K562 (cell line): ENCODE measurements at regions not wholly inside any gene's neighbourhood (a gene's known extent, or its start where the extent isn't known, plus 50 kb on each side); places are given as distances from the start of the nearest gene placed in this dataset.
A peak's percentile ranks its signal among the peaks of the same experiment; 100 is the strongest.

Experiments used
- BACH1 ChIP-seq: fragments of 200-800 bp; sonication (Bioruptor generic); IDR thresholded peaks from 2 replicates; pipeline ENCODE4 v1.6.1; 2016; ENCODE audit warnings: missing genetic modification characterization, missing compliant biosample characterization
- CBX3 ChIP-seq, 2 experiments: IDR thresholded peaks; 1 replicate in 1 of 2; 2 replicates in 1 of 2; pipeline ENCODE4 v1.6.1; 2012; ENCODE audit warnings: inconsistent platforms in 2 of 2, low read length in 2 of 2, borderline replicate concordance in 1 of 2, control low read depth in 1 of 2
- GABPB1 ChIP-seq: sonication (generic); formaldehyde crosslinking; IDR thresholded peaks from 2 replicates; pipeline ENCODE4 v1.8.0; 2022; ENCODE audit warnings: mild to moderate bottlenecking, missing genetic modification reagents
- GATAD2B ChIP-seq: fragments of 450-650 bp; IDR thresholded peaks from 2 replicates; pipeline ENCODE4 v1.6.1; 2017; ENCODE audit warnings: mild to moderate bottlenecking, borderline replicate concordance
- LARP7 ChIP-seq: fragments of 450-650 bp; IDR thresholded peaks from 2 replicates; pipeline ENCODE4 v1.6.1; 2016
- MEF2A ChIP-seq: IDR thresholded peaks from 2 replicates; pipeline ENCODE4 v1.6.1; 2011; ENCODE audit warnings: low read depth, mild to moderate bottlenecking, low read length, moderate library complexity; ENCODE audit not compliant: control insufficient read depth
- MTA1 ChIP-seq: fragments of 450-650 bp; IDR thresholded peaks from 2 replicates; pipeline ENCODE4 v1.6.1; 2017; ENCODE audit warnings: borderline replicate concordance
- POLR2AphosphoS2 ChIP-seq: IDR thresholded peaks from 2 replicates; pipeline ENCODE4 v1.6.1; 2012; ENCODE audit warnings: low read length, improper control_type of control experiment
- POLR2B ChIP-seq: fragments of 450-650 bp; IDR thresholded peaks from 2 replicates; pipeline ENCODE4 v1.6.1; 2018; ENCODE audit warnings: low read depth; ENCODE audit not compliant: partially characterized antibody
- PYGO2 ChIP-seq: fragments of 450-650 bp; IDR thresholded peaks from 2 replicates; pipeline ENCODE4 v1.6.1; 2016; ENCODE audit warnings: mild to moderate bottlenecking, missing genetic modification characterization, moderate library complexity, missing compliant biosample characterization
- SRSF1 ChIP-seq: fragments of 200-400 bp; formaldehyde crosslinking; IDR thresholded peaks from 2 replicates; pipeline ENCODE4 v1.6.1; 2017; ENCODE audit warnings: mild to moderate bottlenecking, low read depth, low read length, moderate library complexity
- ZFPM2 ChIP-seq: fragments of 250-450 bp; sonication (Bioruptor Pico); IDR thresholded peaks from 2 replicates; pipeline ENCODE4 v1.5.1; 2022; ENCODE audit warnings: mild to moderate bottlenecking
- ZNF124 ChIP-seq: sonication (generic); formaldehyde crosslinking; IDR thresholded peaks from 2 replicates; pipeline ENCODE4 v1.8.1; 2022; ENCODE audit warnings: missing genetic modification reagents
- ZNF445 ChIP-seq: fragments of 250-450 bp; sonication (Bioruptor Pico); IDR thresholded peaks from 2 replicates; pipeline ENCODE4 v1.4.0; 2020; ENCODE audit warnings: low read depth, mild to moderate bottlenecking, moderate library complexity
- TF ChIP-seq, protein P1 (sequence below), 2 experiments: fragments of 450-650 bp; IDR thresholded peaks; 2 replicates each; pipeline ENCODE4 v1.6.1; 2018; ENCODE audit warnings: mild to moderate bottlenecking in 2 of 2, low read depth in 1 of 2; ENCODE audit not compliant: partially characterized antibody in 2 of 2
- TF ChIP-seq, protein P2 (sequence below): fragments of 250-450 bp; sonication (Bioruptor Pico); IDR thresholded peaks from 2 replicates; pipeline ENCODE4 v1.9.0; 2021; ENCODE audit warnings: mild to moderate bottlenecking, inconsistent platforms
- TF ChIP-seq, protein P3 (sequence below): IDR thresholded peaks from 3 replicates; pipeline ENCODE4 v1.6.1; 2011; ENCODE audit warnings: borderline replicate concordance, mild to moderate bottlenecking, moderate library complexity; ENCODE audit not compliant: insufficient read length; ENCODE audit errors: extremely low read depth
- TF ChIP-seq, protein P4 (sequence below): sonication (generic); formaldehyde crosslinking; IDR thresholded peaks from 2 replicates; pipeline ENCODE4 v1.8.1; 2023; ENCODE audit warnings: mild to moderate bottlenecking, missing genetic modification reagents

DNA sequence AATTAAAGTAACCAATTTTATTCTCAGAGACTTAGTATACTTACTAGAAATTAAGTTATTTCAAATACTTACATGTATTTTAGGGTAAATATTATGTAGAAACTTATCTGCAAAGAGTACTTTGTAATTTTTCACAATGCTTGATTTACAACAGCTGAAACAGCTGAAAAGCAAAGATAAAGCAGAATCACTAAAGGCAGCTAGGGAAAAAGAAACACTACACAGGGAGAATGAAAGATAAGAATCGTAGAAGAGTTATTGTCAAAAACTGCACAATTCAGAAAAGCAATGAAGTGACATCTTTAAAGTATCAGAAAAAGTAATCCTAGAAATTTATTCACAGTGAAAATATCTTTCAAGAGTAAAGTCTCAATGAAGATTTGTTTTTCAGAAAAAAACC lies 69.7 kb upstream of the ZNF804B start (continued):
- TF ChIP-seq SRSF1 (no peak), POLR2B (no peak), ZFPM2 (CRISPR knock-in tag) (no peak), GABPB1 (CRISPR knock-in tag) (no peak), PYGO2 (tag) (peak; percentile 74), MEF2A (no peak), BACH1 (no peak), ZNF124 (CRISPR knock-in tag) (no peak), MTA1 (peak; percentile 65; the same call in 1 of the 2 replicates), POLR2AphosphoS2 (no peak), ZNF445 (no peak), CBX3 (IDR thresholded peaks at IDR 0.05; ENCODE audit: borderline replicate concordance in 1 of 2, low read length in 2 of 2) (peak in 1 of 2 experiments; percentile 66; a peak in 2 of 3 replicates), GATAD2B (peak; percentile 95; the same call in 1 of the 2 replicates), LARP7 (no peak)
- TF ChIP-seq, protein P1, sequence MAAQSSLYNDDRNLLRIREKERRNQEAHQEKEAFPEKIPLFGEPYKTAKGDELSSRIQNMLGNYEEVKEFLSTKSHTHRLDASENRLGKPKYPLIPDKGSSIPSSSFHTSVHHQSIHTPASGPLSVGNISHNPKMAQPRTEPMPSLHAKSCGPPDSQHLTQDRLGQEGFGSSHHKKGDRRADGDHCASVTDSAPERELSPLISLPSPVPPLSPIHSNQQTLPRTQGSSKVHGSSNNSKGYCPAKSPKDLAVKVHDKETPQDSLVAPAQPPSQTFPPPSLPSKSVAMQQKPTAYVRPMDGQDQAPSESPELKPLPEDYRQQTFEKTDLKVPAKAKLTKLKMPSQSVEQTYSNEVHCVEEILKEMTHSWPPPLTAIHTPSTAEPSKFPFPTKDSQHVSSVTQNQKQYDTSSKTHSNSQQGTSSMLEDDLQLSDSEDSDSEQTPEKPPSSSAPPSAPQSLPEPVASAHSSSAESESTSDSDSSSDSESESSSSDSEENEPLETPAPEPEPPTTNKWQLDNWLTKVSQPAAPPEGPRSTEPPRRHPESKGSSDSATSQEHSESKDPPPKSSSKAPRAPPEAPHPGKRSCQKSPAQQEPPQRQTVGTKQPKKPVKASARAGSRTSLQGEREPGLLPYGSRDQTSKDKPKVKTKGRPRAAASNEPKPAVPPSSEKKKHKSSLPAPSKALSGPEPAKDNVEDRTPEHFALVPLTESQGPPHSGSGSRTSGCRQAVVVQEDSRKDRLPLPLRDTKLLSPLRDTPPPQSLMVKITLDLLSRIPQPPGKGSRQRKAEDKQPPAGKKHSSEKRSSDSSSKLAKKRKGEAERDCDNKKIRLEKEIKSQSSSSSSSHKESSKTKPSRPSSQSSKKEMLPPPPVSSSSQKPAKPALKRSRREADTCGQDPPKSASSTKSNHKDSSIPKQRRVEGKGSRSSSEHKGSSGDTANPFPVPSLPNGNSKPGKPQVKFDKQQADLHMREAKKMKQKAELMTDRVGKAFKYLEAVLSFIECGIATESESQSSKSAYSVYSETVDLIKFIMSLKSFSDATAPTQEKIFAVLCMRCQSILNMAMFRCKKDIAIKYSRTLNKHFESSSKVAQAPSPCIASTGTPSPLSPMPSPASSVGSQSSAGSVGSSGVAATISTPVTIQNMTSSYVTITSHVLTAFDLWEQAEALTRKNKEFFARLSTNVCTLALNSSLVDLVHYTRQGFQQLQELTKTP (IDR thresholded peaks at IDR 0.05; ENCODE audit: low read depth in 1 of 2, partially characterized antibody in 2 of 2), result peak in 1 of 2 experiments; percentile 40
- TF ChIP-seq, protein P2, sequence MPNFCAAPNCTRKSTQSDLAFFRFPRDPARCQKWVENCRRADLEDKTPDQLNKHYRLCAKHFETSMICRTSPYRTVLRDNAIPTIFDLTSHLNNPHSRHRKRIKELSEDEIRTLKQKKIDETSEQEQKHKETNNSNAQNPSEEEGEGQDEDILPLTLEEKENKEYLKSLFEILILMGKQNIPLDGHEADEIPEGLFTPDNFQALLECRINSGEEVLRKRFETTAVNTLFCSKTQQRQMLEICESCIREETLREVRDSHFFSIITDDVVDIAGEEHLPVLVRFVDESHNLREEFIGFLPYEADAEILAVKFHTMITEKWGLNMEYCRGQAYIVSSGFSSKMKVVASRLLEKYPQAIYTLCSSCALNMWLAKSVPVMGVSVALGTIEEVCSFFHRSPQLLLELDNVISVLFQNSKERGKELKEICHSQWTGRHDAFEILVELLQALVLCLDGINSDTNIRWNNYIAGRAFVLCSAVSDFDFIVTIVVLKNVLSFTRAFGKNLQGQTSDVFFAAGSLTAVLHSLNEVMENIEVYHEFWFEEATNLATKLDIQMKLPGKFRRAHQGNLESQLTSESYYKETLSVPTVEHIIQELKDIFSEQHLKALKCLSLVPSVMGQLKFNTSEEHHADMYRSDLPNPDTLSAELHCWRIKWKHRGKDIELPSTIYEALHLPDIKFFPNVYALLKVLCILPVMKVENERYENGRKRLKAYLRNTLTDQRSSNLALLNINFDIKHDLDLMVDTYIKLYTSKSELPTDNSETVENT (CRISPR knock-in tag), result no peak
- TF ChIP-seq, protein P3, sequence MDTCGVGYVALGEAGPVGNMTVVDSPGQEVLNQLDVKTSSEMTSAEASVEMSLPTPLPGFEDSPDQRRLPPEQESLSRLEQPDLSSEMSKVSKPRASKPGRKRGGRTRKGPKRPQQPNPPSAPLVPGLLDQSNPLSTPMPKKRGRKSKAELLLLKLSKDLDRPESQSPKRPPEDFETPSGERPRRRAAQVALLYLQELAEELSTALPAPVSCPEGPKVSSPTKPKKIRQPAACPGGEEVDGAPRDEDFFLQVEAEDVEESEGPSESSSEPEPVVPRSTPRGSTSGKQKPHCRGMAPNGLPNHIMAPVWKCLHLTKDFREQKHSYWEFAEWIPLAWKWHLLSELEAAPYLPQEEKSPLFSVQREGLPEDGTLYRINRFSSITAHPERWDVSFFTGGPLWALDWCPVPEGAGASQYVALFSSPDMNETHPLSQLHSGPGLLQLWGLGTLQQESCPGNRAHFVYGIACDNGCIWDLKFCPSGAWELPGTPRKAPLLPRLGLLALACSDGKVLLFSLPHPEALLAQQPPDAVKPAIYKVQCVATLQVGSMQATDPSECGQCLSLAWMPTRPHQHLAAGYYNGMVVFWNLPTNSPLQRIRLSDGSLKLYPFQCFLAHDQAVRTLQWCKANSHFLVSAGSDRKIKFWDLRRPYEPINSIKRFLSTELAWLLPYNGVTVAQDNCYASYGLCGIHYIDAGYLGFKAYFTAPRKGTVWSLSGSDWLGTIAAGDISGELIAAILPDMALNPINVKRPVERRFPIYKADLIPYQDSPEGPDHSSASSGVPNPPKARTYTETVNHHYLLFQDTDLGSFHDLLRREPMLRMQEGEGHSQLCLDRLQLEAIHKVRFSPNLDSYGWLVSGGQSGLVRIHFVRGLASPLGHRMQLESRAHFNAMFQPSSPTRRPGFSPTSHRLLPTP, result no peak
- TF ChIP-seq, protein P4, sequence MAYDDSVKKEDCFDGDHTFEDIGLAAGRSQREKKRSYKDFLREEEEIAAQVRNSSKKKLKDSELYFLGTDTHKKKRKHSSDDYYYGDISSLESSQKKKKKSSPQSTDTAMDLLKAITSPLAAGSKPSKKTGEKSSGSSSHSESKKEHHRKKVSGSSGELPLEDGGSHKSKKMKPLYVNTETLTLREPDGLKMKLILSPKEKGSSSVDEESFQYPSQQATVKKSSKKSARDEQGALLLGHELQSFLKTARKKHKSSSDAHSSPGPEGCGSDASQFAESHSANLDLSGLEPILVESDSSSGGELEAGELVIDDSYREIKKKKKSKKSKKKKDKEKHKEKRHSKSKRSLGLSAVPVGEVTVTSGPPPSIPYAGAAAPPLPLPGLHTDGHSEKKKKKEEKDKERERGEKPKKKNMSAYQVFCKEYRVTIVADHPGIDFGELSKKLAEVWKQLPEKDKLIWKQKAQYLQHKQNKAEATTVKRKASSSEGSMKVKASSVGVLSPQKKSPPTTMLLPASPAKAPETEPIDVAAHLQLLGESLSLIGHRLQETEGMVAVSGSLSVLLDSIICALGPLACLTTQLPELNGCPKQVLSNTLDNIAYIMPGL (CRISPR knock-in tag), result no peak
